ENCODE measurements at regions not wholly inside any gene's neighbourhood (a gene's known extent, or its start where the extent isn't known, plus 50 kb on each side); places are given as distances from the start of the nearest gene placed in this dataset.
"Not testable (repeated sequence)": the region's sequence is repeated elsewhere in the genome, so short reads cannot be mapped to it uniquely, and the experiment has no call there.

GRCh38 chr9:86572904-86573303, 218.7 kb upstream of the TUT7 start:
- H3K4me3 ChIP-seq = no peak overlapping the region
- no peak for DNase-seq (ENCODE audit: extremely low read depth in 1 of 4, low spot score in 3 of 4)
- ChIA-PET CTCF (ENCODE audit: low intra/inter-chr PET ratio) (no interaction called here), POLR2A (no interaction called here)
- intact Hi-C loops (cut with micrococcal nuclease) (no loop called here), in situ Hi-C loops (cut with MboI) (no loop called here)
- no peaks in the 10 kb centered on the region for H3K4me1 ChIP-seq (replicated peaks in 1 of 2; ENCODE audit: control insufficient read depth in 2 of 2, insufficient read depth in 2 of 2, low read length in 2 of 2)
- no peaks in the 10 kb centered on the region for H3K36me3 ChIP-seq (ENCODE audit: control insufficient read depth, insufficient read depth, low read length)
- no peaks in the 10 kb centered on the region for H4K20me1 ChIP-seq (replicated peaks; ENCODE audit: control insufficient read depth, insufficient read depth, low read length)
- no peak overlapping the region for H3K4me2 ChIP-seq (ENCODE audit: insufficient read depth, low read length)
- BruUV-seq (replicated peaks) = no TSS peak
- no peak overlapping the region for H3K9ac ChIP-seq (ENCODE audit: insufficient read depth in 1 of 2, low read depth in 2 of 2, low read length in 2 of 2)
- no peak for TF ChIP-seq STAT6 (CRISPR knock-in tag; IDR thresholded peaks at IDR 0.05)
- TF ChIP-seq SRF (CRISPR knock-in tag; IDR thresholded peaks at IDR 0.05) = no peak
- no peak for TF ChIP-seq ZNF184 (CRISPR knock-in tag; IDR thresholded peaks at IDR 0.05)
- TF ChIP-seq KDM4B (IDR thresholded peaks at IDR 0.05; ENCODE audit: borderline replicate concordance in 2 of 2, low read depth in 1 of 2) = no peak
- no peak for TF ChIP-seq ZNF263 (CRISPR knock-in tag; IDR thresholded peaks at IDR 0.05; ENCODE audit: borderline replicate concordance)
- no peak for TF ChIP-seq TCF15 (CRISPR knock-in tag; IDR thresholded peaks at IDR 0.05)
- no peak for TF ChIP-seq ZNF174 (CRISPR knock-in tag; IDR thresholded peaks at IDR 0.05)
- TF ChIP-seq ZNF175 (CRISPR knock-in tag; IDR thresholded peaks at IDR 0.05; ENCODE audit: low read depth) = no peak
- TF ChIP-seq PHB (CRISPR knock-in tag; IDR thresholded peaks at IDR 0.05) = no peak
- TF ChIP-seq GTF2F1 (IDR thresholded peaks at IDR 0.05; ENCODE audit: low read depth, low read length) = no peak
- TF ChIP-seq JUND (IDR thresholded peaks at IDR 0.05; ENCODE audit: borderline replicate concordance, low read depth, low read length) = no peak
- no peak for TF ChIP-seq JUND (tag; IDR thresholded peaks at IDR 0.05; ENCODE audit: borderline replicate concordance, low read depth, low read length)
- TF ChIP-seq CCNT2 (IDR thresholded peaks at IDR 0.05; ENCODE audit: borderline replicate concordance, extremely low read depth, insufficient read length, low read depth, low read length) = no peak
- no peak for TF ChIP-seq RCOR1 (IDR thresholded peaks at IDR 0.05; ENCODE audit: borderline replicate concordance in 1 of 2, low read depth in 2 of 2, low read length in 2 of 2)
- TF ChIP-seq ZNF644 (tag; IDR thresholded peaks at IDR 0.05; ENCODE audit: low read depth) = no peak
- peaks cover 0 to 7% of the 10 kb centered on the region in 2 experiments; a peak in 2 of 5 replicates for H3K27me3 ChIP-seq (ENCODE audit: control insufficient read depth in 2 of 2, insufficient read depth in 2 of 2, low read length in 2 of 2)
- no peaks in the 10 kb centered on the region for H3K9me3 ChIP-seq (replicated peaks; ENCODE audit: control insufficient read depth, insufficient read depth, low read depth, low read length)
- no peaks in the 10 kb centered on the region for H3K9me1 ChIP-seq (ENCODE audit: control insufficient read depth, insufficient read depth, low read length)
- no peak overlapping the region for H3K27ac ChIP-seq (ENCODE audit: extremely low read depth, low read depth, low read length)
- FAIRE-seq = no peak
- no peak for ATAC-seq
- H2AFZ ChIP-seq (ENCODE audit: low read depth, low read length) = no peak overlapping the region
- H3K79me2 ChIP-seq (ENCODE audit: control insufficient read depth, insufficient read depth, low read length) = no peaks in the 10 kb centered on the region

DNA sequence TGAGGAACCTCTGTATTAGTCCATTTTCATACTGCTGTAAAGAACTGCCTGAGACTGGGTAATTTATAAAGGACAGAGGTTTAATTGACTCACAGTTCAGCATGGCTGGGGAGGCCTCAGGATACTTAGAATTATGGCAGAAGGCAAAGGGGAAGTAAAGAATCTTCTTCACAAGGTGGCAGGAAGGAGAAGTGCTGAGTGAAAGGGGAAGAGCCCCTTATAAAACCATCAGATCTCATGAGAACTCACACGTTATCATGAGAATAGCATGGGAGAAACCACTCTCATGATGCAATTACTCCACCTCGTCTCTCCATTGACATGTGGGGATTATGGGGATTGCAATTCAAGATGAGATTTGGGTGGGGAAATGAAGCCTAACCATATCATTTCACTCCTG, 211.4 kb upstream of the TUT7 start:
- H3K27ac ChIP-seq (ENCODE audit: extremely low read depth, low read depth, low read length); H3K27me3 ChIP-seq (ENCODE audit: control insufficient read depth in 2 of 2, insufficient read depth in 2 of 2, low read length in 2 of 2); intact Hi-C loops (cut with micrococcal nuclease); H3K79me2 ChIP-seq (ENCODE audit: control insufficient read depth, insufficient read depth, low read length); H2AFZ ChIP-seq (ENCODE audit: low read depth, low read length); FAIRE-seq; H3K9me3 ChIP-seq (replicated peaks; ENCODE audit: control insufficient read depth, insufficient read depth, low read depth, low read length); H3K9me1 ChIP-seq (ENCODE audit: control insufficient read depth, insufficient read depth, low read length); H3K36me3 ChIP-seq (ENCODE audit: control insufficient read depth, insufficient read depth, low read length); H3K4me3 ChIP-seq; in situ Hi-C loops (cut with MboI); DNase-seq (ENCODE audit: extremely low read depth in 1 of 4, low spot score in 3 of 4); ATAC-seq; CTCF ChIA-PET (ENCODE audit: low intra/inter-chr PET ratio); H3K4me1 ChIP-seq (replicated peaks in 1 of 2; ENCODE audit: control insufficient read depth in 2 of 2, insufficient read depth in 2 of 2, low read length in 2 of 2); H3K4me2 ChIP-seq (ENCODE audit: insufficient read depth, low read length); H4K20me1 ChIP-seq (replicated peaks; ENCODE audit: control insufficient read depth, insufficient read depth, low read length); BruUV-seq (replicated peaks); H3K9ac ChIP-seq (ENCODE audit: insufficient read depth in 1 of 2, low read depth in 2 of 2, low read length in 2 of 2): not testable (repeated sequence)
- POLR2A ChIA-PET = interaction anchor here (0.6 kb wide), 1 partner anchor 35 kb away, joined by 4 read pairs; no protein-coding TSS in a partner anchor
- 0% methylated on average over 2 of the region's 2 CpGs for WGBS (ENCODE audit: insufficient coverage, low coverage, missing lambda C conversion rate)

Data from K562 (cell line).